HG02870 (cell line): ENCODE measurements at regions not wholly inside any gene's neighbourhood (a gene's known extent, or its start where the extent isn't known, plus 50 kb on each side); places are given as distances from the start of the nearest gene placed in this dataset.
"Not testable (repeated sequence)": the region's sequence is repeated elsewhere in the genome, so short reads cannot be mapped to it uniquely, and the experiment has no call there.

ENCODE experiments used
- ATAC-seq: cut with Tn5 transposase; IDR thresholded peaks from one replicate; pipeline ENCODE4 v1.9.1; 2021; ENCODE audit warnings: mild to moderate bottlenecking, moderate library complexity; ENCODE audit not compliant: unreplicated experiment

DNA sequence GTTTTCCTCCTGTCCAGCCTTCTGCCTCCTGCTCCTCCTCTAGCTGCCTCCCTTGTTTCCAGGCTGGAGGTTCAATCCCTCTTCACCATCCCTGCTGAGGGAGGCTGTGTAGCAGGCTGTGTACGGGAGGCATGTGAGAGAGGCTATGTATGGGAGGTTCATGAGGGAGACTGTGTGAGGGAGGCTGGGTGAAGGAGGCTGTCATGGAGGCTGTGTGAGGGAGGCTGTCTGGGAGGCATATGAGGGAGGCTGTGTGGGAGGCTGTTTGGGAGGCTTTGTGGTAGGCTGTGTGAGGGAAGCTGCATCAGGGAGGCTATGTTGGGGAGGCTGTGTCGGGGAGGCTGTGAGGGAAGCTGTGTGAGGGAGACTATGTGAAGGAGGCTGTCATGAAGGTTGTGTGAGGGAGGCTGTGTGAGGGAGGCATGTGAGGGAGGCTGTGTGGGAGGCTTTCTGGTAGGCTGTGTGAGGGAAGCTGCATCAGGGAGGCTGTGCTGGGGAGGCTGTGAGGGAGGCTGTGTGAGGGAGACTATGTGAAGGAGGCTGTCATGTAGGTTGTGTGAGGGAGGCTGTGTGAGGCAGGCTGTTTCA, 123.7 kb upstream of the RNF32 start:
- no peak for ATAC-seq

DNA sequence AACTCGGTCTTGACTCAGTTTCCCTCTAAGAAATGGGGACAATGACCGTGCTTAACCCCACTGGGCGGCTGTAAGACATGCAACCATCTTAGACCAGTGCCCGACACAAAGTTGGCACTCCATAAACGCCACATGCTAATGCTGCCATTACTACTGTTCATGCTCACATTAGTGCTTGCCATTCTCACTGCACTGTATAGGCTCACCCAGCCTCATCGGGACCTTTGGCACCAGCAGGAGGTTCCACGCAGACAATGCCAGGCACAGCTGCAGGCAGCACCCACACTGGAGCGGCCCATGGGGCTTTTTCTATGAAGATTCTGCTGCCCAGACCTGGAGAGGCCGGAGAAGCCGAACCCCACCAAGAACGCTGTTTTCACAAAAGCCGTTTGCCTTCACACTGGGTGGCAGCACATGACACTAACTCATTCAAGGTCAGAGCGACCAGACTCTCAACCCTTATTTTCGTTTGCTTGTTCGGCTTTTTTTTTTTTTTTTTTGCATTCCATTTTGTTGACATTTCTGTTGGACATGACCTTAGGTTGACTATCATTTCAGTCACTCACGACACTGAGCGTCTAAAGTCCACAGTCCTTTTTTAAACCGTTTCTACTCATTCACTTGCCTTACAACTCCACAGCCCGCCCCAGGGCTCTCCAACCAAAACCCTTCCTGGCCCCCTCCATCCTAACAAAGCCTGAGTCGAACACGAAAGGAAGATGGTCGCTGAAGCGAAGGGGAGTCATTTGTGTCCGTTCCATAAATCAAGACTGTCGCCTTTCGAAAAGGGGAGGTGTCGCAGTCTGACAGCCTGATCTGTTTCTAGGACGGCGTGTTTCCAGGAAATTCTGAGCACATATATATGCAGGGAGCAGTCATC, 124.4 kb upstream of the RNF32 start:
- no peak for ATAC-seq

DNA sequence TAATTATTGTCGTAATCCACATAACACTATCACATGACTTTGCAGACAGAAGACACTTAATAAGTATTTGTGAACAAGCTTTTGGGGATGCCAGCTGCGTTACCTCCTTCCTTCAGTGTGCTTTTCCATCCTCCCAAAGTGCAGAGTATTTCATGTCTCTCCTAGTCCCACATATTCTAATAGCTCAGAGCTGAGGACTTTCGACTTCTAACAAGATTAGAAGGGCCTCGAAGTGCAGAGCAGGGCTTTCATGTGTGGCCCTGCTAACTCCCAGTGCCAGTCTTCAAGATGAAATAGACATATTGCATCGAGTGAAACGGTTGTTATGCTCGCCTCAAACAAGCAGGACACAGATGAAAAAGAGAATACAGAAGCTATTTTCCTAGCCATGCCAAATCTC, 125.7 kb upstream of the RNF32 start:
- no peak for ATAC-seq

DNA sequence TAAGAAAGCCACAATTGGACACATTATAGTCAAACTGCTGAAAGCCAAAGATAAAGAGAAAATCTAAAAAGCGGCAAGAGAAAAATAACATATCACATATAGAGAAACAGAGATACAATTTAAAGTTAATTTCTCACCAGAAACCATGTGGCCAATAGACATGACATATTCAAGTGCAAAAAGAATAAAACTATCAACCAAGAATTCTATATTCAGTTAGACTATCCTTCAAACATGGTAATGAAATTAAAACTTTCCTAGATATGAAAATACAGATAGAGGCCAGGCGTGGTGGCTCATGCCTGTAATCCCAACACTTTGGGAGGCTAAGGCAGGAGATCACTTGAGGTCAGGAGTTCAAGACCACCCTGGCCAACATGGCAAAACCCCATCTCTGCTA, 129.1 kb upstream of the RNF32 start:
- ATAC-seq = no peak

DNA sequence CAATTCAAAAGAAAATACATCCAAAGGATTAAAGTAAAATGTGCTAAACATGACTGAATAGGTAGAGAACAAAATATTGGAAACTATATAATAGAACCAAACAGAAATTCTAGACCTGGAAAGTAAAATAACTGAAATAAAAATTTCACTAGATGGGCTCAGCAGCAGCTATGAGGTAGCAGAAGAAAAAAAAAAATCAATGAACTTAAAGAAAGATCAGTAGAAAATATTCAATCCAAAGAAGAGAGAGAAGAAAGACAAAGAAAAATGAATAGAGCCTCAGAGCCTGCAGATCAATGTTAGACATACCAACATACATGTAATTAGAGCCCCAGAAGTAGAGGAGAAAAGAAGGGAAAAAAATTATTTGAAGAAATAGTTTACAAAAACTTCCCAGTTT, 129.6 kb upstream of the RNF32 start:
- ATAC-seq = no peak

DNA sequence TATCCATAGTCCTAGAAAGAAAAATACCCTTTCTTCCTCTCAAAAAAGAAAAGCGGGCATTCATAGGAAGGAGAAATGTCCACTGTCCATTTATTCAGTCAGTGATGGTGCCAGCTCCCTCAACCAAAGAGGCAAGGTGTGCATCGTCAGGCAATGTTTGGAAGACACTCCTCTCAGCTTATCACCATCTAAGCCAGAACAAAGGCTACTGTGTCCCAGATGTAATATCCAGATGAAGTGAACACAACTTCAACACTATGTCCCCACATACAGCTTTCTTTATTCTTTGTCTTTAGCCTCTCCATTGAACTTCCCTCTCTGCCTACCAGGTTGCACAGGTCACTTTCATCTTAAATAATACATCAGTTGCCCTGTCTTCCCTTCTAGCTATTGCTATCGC, 131.4 kb upstream of the RNF32 start:
- no peak for ATAC-seq

DNA sequence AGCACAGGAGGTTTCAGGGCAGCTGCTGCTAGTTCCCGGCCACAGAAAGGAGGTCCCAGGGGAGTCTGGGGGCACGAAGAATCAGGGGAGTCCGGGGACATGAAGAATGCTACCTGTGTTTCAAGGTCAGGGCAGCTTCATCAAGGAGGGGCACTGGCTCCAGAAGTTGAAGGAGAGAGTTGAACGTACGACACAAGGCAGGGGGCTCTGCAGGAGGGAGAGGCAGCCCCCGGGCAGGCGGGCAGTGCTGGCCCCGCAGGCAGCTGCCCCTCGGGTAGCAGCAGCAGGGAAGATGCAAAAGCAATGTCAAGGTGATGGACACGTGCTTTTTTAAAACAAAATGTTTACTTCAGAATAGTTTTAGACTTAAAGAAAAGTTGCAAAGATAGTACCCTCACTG, 134.7 kb upstream of the RNF32 start:
- ATAC-seq = no peak

DNA sequence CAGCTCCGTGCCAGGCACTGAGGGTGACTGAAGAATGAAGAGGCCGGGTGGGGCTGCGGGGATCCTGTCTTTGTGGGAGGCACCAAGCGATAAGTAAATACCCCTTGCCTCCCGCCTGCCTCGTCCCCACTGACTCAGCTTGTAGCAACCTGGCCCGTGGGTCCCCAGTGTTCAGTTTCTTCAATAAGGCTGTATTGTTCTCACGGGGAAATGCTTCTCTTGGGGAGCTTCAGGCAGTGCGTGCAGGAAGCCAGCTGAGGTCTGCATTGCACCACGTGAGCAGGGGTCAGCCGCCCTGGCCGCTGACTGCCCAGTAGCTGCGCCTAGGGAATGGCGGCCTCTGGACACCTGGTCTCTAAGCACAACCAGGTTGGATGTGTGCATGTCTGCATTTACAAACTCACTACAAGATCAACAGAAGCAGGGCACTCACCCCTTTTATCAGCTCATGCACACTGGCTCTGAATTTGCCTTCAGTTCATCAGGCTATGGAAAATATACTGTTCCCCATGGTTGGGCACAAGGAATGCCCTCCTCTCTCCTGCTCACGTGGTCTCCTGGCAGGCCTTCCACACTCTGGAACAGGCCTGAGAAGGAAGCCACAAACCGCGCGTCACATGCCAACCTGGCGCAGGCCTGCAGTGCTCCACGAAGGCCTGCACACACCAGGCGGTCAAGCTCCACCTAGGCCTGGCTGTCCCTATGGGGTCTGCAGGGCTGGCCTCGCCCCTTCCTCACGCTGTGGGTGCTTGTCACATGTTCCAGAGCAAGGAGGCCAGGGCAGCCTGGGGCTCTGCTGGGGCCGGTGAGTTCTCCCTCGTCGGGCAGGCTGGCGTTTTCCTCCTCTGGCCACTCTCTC, 135.7 kb upstream of the RNF32 start:
- ATAC-seq = no peak

DNA sequence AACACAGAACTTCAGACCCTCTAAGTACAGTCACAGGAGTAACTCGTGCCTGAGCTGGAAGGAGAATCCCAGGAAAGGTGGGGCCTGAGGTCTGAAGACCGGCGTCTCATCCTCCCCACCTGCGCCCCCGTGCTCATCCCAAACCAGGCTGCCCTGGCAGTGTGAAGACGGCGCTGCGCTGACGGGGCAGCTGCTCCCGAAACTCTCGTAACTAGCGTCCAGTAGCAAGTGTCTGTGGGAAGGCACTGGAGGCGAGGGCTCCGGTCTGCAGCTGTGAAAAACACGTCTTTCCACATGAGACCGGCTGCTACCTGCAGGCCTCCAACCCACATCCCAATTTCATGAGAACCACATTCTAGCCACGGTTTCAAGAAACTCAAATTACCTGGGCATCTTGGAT, 136.6 kb upstream of the RNF32 start:
- no peak for ATAC-seq

DNA sequence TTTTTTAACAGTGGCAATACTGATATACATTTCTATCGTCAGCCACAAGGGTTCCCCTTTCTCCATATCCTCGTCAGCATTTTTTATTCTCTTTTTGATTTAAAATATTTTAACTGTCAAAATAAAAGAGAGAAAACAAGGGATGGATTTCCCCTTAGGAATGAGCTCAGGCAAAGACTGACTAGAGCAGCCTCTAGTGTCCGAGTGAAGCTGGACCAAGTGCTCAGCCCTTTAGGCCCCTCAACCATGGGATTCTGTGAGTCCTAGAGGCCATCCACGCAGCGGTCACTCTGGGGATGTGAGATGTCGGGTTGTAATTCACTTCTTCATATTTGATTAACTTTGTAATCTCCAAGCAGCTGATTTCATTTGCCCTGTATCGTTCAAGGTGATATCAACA, 137.4 kb upstream of the RNF32 start:
- no peak for ATAC-seq

DNA sequence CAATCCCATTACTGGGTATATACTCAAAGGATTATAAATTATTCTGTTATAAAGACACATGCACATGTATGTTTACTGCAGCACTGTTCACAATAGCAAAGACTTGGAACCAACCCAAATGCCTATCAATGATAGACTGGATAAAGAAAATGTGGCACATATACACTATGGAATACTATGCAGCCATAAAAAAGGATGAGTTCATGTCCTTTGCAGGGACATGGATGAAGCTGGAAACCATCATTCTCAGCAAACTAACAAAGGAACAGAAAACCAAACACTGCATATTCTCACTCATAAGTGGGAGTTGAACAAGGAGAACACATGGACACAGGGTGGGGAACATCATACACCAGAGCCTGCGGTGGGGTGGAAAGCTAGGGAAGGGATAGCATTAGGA, 138.8 kb upstream of the RNF32 start:
- not testable (repeated sequence) for ATAC-seq

DNA sequence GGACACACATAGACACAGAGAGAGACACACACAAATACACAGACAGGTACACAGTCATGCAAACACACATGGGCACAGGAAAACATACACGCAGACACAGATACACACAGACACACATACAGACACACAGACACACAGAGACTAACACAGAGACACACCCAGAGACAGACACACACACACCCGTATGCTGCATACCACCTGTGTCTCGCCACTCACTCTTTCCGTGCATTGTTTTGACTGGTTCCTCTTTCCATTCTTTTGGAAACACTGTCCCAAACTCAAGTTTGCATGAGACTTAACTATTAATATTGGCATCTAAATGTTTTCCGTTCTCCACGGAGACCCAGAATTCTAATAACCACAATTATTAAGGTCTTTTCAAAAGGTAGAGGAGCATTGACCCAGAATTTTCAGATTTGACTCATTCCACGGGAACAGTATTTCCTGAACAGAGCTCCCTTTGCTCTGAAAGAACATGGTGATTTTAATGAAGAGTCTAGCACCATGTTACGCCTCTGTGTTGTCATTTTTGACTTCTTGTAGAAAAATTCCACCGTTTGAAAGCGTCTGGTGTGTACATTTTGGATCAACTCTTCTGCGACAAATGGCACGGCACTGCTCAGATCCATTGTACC, 141.2 kb upstream of the RNF32 start:
- peak; percentile 74 for ATAC-seq

DNA sequence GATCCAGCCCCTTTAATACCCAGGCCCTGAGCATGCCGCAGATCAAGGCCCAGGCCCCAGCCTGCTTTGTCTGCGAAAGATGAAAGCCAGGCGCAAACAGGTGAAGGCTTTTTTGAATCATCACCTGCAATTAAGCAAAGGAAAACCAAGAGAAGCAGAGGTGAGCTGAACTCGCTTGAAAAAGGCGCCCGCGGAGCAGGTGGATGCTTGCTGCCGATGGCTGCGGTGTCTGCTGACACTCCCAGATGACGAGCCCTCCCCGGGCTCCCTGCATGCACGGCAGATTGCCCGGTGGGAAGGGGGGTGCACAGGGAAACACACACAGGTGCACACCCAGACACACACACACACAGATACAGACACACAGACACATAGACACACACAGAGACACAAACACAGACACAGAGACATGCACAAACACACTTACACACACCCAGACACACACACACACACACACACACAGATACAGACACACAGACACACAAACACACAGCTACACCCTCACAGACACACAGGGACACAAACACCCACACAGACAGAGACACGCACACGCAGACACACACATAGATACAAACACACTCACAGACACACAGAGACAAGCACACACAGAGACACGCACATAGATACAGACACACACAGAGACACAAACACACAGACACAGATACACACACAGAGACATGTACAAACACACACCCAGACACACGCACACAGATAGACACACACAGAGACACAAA, 142.6 kb upstream of the RNF32 start:
- ATAC-seq = no peak

DNA sequence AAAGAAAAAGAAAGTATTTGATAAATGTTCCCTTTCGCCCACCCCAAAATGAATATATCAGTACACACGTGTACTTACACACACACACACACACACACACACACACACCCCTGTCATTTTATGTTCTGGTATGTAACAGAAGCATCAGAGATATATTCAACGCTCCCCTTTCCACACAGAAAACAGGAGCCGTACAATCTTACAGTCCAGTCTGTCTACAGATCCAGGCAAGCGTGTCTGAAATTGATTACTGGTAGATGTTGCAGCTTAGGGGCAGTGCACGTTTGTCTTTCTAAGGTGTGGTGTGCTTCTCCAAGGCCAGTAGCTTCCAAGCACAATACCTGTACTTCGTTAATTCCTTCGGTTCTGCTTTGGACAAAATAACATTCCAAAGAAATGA, 143.7 kb upstream of the RNF32 start:
- no peak for ATAC-seq

DNA sequence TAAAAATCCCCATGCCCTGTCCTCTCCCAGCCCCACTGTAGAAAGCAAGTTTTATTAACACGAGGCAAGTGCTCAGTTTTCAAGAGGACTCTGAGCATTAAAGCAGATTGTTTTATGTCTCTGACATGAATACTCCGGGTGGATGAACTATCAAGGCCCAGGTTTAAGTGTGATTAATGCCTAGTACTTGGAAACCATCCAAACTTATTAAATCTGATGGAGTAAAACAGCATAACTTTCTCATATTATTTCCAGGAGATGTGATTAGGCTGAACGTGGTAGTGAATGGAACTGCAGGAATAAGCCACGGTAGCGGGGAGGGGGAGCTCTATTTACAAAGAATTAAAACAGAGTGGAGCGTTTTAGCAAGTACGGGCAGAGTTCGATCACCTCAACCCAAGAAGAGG, 144.2 kb upstream of the RNF32 start:
- ATAC-seq = no peak

DNA sequence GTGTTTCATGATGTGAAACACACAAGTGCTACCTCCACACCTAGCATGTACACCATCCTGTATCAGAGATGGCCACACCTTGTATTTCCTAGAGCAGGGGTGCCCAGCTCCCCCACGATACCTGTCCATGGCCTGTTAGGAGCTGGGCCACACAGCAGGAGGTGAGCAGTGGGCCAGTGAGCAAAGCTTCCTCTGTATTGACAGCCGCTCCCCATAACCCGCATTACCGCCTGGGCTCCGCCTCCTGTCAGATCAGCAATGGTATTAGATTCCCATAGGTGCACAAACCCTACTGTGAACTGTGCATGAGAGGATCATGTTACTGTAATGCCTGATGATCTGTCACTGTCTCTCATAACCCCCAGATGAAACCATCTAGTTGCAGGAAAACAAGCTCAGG, 145.6 kb upstream of the RNF32 start:
- ATAC-seq = no peak

DNA sequence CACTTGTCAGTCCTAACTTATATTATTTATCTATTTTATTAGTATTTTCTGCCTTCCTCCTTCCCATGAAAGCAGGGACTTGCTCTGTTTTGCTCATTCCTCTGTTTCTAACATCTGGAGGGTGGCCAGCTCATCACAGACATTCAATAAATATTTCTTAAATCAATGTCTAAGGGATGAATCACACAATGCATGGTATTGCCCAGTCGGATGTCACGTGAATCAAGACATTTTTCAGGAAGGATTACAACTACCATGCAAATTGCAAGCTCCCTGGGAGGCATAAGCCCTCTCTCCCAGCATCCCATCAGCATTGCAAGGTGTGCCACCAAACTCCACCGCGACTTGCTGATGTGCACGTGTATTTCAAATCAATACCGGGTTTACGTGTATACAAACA, 146.6 kb upstream of the RNF32 start:
- no peak for ATAC-seq

DNA sequence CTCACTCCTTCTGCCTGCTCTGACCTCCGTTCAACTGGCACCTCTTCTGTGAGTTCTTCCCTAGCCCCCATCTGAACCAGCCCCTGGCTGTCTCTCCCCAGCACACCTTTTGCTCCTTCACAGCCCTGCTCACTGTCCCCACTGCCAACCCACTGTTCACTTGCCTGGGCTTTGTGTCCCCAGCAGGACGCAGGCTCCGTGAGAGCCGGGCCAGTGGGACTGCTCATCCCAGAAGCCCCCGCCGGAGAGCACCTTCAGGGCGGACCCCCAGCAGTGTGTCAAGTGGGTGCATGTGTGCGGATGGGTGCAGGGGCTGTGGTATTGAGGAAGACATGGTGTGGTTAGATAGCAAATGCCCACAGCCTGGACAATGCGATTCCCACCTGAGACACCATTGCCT, 148.4 kb upstream of the RNF32 start:
- no peak for ATAC-seq

DNA sequence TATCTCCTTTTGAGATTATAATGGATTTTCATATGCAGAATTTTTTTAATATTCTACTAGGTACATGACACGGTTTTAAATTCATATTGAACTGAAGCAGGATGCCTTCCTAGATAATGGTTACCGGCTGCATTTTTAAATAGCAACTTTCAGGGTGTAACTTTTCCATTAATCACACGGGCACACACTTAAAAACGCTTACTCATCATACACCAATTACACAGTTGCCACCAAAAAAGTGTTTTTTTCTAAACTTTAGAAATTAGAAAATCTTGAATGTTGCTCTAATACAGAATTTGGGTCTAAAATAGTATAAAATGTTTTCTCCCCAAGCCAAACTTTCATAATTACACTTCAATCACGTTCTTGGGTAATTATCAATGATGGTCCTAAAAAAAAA, 149.1 kb upstream of the RNF32 start:
- no peak for ATAC-seq

DNA sequence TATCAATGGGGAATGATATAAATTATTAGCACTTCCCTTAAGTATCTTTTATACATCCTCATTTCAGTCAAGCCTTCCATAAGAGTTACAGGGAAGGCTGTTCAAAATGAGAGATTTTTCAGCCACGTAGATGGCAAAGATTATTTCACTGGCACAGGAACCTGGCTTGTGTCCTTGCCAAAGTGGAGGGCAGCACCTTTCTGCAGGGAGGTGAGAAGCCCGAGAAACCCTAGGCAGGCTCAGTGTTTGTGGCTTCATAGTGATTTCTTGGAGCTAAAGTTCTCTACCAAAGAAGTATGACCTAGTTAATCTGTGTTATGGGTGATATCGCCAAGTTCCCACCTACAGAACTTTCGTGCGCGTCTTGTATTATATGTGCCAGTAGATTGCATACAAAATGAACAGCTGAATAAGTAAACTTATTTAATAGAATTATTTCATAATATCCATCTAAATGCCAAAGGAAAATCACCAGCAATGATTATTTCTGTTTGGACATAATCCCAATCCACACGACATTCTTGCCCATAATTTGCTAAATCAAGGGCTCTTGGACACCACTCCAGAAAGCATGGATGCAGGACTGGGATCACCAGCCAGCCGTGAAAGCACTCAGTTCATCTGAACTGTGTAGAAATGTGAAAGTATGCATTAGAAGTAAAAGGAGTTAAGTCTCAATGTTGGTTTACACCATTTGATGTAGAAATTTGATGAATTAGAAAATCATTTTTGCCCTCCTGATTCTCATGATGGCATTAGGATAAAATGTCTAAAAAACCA, 150.4 kb upstream of the RNF32 start:
- no peak for ATAC-seq
